ENCODE measurements at regions not wholly inside any gene's neighbourhood (a gene's known extent, or its start where the extent isn't known, plus 50 kb on each side); places are given as distances from the start of the nearest gene placed in this dataset.
"Not testable (repeated sequence)": the region's sequence is repeated elsewhere in the genome, so short reads cannot be mapped to it uniquely, and the experiment has no call there.

DNA sequence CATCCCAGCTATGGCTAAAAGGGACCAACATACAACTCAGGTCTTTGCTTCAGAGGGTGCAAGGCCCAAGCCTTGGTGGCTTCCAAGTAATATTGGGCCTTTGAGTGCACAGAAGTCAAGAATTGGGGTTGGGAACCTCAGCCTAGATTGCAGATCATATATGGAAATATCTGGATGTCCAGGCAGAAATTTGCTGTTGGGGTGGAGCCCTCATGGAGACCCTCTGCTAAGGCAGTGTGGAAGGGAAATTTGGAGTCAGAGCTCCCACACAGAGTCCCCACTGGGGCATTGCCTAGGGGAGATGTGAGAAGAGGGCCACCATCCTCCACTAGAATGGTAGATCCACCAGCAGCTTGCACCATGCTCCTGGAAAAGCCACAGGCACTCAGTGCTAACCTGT is 123.5 kb downstream of the PRL start:
- no peak for DNase-seq

DNA sequence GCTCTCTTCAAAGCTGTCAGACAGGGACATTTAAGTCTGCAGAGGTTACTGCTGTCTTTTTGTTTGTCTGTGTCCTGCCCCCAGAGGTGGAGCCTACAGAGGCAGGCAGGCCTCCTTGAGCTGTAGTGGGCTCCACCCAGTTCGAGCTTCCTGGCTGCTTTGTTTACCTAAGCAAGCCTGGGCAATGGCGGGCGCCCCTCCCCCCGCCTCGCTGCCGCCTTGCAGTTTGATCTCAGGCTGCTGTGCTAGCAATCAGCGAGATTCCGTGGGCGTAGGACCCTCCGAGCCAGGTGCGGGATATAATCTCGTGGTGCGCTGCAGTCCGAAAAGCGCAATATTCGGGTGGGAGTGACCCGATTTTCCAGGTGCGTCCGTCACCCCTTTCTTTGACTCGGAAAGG is 116.6 kb downstream of the PRL start:
- DNase-seq = not testable (repeated sequence)

DNA sequence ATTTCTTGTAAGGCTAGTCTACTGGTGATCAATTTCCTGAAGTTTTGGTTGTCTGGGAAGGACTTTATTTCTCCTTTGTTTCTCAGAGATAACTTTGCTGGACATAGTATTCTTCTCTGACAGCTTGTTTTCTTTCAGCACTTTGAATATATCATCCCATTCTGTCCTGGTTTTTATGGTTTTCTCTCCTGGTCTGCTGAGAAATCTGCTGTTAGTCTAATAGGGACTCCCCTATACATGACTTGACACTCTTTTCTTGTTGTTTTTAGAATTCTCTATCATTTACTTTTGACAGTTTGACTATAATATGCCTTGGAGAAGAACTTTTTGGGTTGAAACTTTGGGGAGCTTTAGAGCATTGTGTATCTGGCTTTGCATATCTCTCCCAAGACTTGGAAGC is 112.5 kb downstream of the PRL start:
- DNase-seq = no peak

GRCh38 chr6:22189946-22190345 is 106.9 kb downstream of the PRL start:
- no peak for DNase-seq

GRCh38 chr6:22194188-22194921 is 102.5 kb downstream of the PRL start:
- no peak for DNase-seq

DNA sequence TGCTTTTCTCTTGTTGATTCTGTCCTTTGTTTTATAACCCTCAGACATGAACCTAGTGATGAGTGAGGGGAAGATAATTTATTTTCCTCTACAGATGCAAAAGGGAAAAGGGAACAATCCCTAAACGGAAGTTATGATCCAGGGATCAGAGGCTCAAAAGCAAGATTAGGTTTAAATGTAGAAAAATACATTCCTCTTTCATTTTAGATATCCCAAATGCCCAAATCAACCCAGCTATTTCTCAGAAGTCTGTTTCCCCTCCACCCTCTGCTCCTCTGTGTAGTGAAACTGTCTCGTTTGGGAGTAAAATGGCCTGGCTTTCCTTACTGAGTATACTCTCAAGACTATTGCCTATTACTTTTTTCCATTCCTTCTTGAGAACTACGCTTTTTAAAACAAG is 97.1 kb downstream of the PRL start:
- no peak for DNase-seq

DNA sequence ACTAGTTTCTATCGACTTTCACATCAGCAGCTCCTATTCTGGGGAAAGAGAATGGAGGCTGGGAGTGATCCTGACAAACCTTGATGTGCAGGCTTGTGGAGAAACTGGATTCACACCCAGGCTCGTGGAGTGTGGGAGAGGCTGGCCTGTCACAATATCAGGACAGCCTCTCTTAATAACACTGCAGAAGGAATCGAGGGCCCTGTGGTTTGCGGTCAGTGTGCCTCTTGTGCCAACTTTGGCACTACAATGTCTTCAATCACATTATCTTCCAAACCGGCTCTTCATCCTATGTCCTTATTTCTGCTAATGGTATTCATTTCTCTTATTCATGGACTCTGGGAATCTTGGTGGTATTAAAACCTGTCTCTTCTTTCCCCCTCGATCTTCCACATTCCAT is 92.7 kb downstream of the PRL start:
- no peak for DNase-seq

GRCh38 chr6:22205266-22205665 is 91.6 kb downstream of the PRL start:
- no peak for DNase-seq

DNA sequence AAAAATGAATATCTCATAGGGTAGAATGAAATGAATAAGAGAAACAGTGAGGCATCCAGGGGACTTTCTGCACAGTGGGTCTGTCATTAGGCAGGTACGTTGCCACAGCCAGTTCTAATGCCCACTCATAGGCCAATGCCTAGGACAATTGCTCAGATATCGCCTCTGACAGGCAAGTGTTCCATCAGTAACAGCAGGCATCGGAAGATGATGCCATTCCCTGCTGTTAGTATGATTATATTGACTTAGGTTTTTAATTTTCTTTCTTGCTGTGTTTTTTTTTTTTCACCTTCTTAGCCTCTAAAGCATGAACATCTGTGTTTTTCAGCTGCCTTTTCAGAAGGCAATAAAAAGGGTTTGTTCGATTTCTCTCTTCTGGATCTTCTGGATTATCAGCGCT is 90.7 kb downstream of the PRL start:
- no peak for DNase-seq

DNA sequence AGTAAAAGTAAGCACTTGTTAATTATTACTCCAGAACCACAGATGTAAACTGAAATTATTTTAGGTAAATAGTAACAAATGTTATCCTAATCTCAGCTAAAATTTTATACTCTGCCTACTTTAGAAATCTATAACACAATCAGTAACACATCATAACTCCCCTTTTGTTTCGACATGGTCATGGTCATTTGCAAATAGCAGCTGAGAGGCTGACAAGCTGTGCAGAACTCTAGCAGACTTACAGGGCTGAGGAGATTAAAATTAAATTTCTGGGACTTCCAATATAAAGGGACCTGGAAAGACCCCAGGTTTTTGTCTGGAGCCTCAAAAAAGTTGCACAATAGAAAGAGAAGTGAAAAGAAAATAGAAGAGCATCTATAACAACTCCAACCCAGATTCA is 88.8 kb downstream of the PRL start:
- DNase-seq = no peak

DNA sequence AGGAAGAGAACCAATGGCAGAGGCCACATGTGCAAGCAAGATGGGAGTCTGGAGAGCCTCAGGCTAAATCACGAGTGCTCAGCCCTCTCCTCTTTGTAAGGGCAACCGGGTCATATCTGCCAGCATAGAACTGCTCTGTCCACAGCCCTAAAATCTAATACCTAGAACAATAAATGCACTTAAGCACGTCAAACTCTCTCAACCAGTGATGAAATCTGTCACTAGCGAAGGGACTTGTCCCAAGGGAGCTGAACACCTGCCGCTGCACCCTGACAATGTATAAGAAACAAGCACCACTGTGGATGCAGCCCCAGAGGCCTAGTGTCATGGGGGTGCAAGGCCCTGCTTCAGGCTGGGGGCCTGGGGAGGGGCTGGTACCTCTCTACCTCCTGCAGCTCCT is 82.5 kb downstream of the PRL start:
- DNase-seq = no peak

GRCh38 chr6:22215474-22215873 is 81.4 kb downstream of the PRL start:
- DNase-seq = not testable (repeated sequence)

- DNase-seq = no peak
These were observed 78.4 kb downstream of the PRL start for GRCh38 chr6:22218410-22218809.

DNA sequence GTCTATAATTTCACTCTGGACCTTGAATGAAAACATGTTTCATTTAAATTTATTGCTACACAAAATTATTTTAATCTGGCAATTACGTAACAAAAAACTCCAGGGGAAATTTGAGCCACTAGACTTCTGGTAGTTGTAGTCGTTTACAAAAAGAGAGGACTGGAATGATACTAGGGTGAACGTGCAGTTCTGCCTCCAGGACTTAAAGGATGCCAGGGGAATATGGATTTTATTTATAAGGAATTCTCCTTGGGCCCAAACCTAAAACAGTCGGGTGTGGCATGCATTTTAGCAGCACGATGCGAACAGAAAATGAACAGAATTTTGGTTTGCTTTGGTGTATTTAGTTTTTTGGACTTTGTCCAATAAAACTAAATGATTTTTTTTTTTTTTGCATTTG is 76.9 kb downstream of the PRL start:
- no peak for DNase-seq

- no peak for DNase-seq
These were observed 75.6 kb downstream of the PRL start for GRCh38 chr6:22221211-22221610.

GRCh38 chr6:22221630-22222029 is 75.2 kb downstream of the PRL start:
- DNase-seq = no peak

GRCh38 chr6:22222469-22222868 is 74.4 kb downstream of the PRL start:
- DNase-seq = no peak

DNA sequence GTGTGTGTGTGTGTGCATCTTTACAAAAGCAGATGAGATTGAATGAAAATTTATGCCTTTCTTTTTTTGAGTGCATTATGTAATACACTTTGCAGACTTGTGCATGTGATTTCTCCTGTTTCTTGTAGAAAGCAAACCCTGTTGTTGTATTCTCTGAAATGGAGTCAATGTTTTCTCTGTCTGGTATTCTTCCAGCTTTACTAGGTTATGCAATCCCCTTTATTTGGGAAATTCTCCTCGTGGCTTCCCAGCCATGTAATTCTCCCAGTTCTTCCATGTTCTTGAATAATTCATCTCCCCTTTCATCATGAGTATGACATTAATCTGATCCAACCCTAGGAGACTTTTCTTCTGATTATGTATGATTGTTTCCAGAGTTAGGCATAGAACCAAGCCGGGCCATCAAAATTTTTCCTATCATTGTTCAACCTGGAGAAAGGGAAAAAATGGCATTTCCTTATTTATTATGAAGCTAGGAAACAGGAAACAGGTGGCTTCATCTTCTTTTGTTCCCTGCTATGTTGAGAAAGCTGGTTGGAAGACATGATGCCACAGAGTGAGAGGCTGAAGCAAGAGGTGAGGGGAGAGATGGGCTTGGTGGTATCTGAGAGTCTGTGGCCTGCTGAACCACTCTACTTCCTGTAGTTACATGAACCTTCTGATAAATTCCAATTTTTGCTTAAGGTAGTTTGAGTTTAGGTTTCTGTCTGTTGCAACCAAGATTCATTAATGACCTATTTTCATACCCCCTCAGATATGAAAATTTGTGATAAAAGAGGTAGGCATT is 68.8 kb downstream of the PRL start:
- peak; percentile 70 for DNase-seq

DNA sequence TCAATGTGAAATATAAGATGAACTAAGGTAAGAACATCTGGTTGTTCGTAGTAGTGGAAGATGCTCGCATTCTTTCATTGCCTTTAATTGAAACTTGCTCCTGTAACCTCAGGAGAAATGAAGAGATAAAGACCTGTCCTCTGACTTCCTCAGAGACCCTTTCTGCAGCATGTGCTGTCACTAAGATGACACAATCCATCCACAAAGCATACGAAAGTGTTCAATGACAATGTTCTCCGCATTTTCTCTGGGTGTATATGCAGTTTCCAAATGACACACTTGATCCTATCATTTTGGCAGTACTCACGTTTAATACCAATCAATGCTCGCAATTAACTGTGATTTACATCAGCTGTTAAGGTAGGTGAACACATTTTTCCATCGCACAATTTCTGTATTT is 65.8 kb downstream of the PRL start:
- DNase-seq = no peak

- DNase-seq = no peak
These were observed 65.2 kb downstream of the PRL start for GRCh38 chr6:22231616-22232015.

- no peak for DNase-seq
These were observed 60.0 kb downstream of the PRL start for GRCh38 chr6:22236626-22237414.
